ENCODE measurements at regions not wholly inside any gene's neighbourhood (a gene's known extent, or its start where the extent isn't known, plus 50 kb on each side); places are given as distances from the start of the nearest gene placed in this dataset.

GRCh38 chr4:125658773-125659172, 344.0 kb downstream of the FAT4 start:
- Histone ChIP-seq H3K9me3 (no peaks in the 10 kb centered on the region), H3K27me3 (no peaks in the 10 kb centered on the region), H3K4me3 (no peak overlapping the region), H3K27ac (no peak overlapping the region), H3K36me3 (no peaks in the 10 kb centered on the region), H3K4me1 (no peaks in the 10 kb centered on the region)
- TF ChIP-seq CTCF (IDR thresholded peaks at IDR 0.05 in 4 of 5, conservative IDR thresholded peaks at IDR 0.05 in 1 of 5) (no peak), POLR2A (IDR thresholded peaks at IDR 0.05) (no peak)
- in situ Hi-C loops (cut with MboI; ENCODE audit: low sequenced_read_pairs in 4 of 4) (no loop called here), intact Hi-C loops (cut with DNase I; ENCODE audit: low total_unique reads) (loop anchor here (10.0 kb wide), 1 partner anchor 864 kb away; no protein-coding TSS in a partner anchor)
- ATAC-seq (no peak), DNase-seq (no peak)

GRCh38 chr4:125663896-125664767, 349.4 kb downstream of the FAT4 start:
- no peaks in the 10 kb centered on the region for H3K4me1 ChIP-seq
- DNase-seq (no peak), ATAC-seq (no peak)
- no peaks in the 10 kb centered on the region for H3K9me3 ChIP-seq
- H3K4me3 ChIP-seq = no peak overlapping the region
- TF ChIP-seq POLR2A (IDR thresholded peaks at IDR 0.05) (no peak), CTCF (IDR thresholded peaks at IDR 0.05 in 4 of 5, conservative IDR thresholded peaks at IDR 0.05 in 1 of 5) (no peak)
- no peak overlapping the region for H3K27ac ChIP-seq
- intact Hi-C loops (cut with DNase I; ENCODE audit: low total_unique reads) (no loop called here), in situ Hi-C loops (cut with MboI; ENCODE audit: low sequenced_read_pairs in 4 of 4) (no loop called here)
- H3K27me3 ChIP-seq = no peaks in the 10 kb centered on the region
- no peaks in the 10 kb centered on the region for H3K36me3 ChIP-seq

GRCh38 chr4:125666635-125667034, 351.9 kb downstream of the FAT4 start:
- Histone ChIP-seq H3K4me1 (no peaks in the 10 kb centered on the region), H3K27me3 (no peaks in the 10 kb centered on the region), H3K27ac (no peak overlapping the region), H3K4me3 (no peak overlapping the region), H3K9me3 (no peaks in the 10 kb centered on the region), H3K36me3 (no peaks in the 10 kb centered on the region)
- in situ Hi-C loops (cut with MboI; ENCODE audit: low sequenced_read_pairs in 4 of 4) = no loop called here
- intact Hi-C loops (cut with DNase I; ENCODE audit: low total_unique reads) = no loop called here
- no peak for TF ChIP-seq CTCF (IDR thresholded peaks at IDR 0.05 in 4 of 5, conservative IDR thresholded peaks at IDR 0.05 in 1 of 5)
- no peak for TF ChIP-seq POLR2A (IDR thresholded peaks at IDR 0.05)
- ATAC-seq (no peak), DNase-seq (no peak)

- no peak overlapping the region for H3K27ac ChIP-seq
- H3K36me3 ChIP-seq = no peaks in the 10 kb centered on the region
- DNase-seq (no peak), ATAC-seq (no peak)
- H3K4me1 ChIP-seq = no peaks in the 10 kb centered on the region
- in situ Hi-C loops (cut with MboI; ENCODE audit: low sequenced_read_pairs in 4 of 4) = no loop called here
- no peaks in the 10 kb centered on the region for H3K27me3 ChIP-seq
- H3K9me3 ChIP-seq = no peaks in the 10 kb centered on the region
- TF ChIP-seq CTCF (IDR thresholded peaks at IDR 0.05 in 4 of 5, conservative IDR thresholded peaks at IDR 0.05 in 1 of 5) (no peak), POLR2A (IDR thresholded peaks at IDR 0.05) (no peak)
- intact Hi-C loops (cut with DNase I; ENCODE audit: low total_unique reads) = no loop called here
- no peak overlapping the region for H3K4me3 ChIP-seq
Observed at GRCh38 chr4:125676156-125676555, 361.4 kb downstream of the FAT4 start.
